ENCODE measurements at regions not wholly inside any gene's neighbourhood (a gene's known extent, or its start where the extent isn't known, plus 50 kb on each side); places are given as distances from the start of the nearest gene placed in this dataset.
"Not testable (repeated sequence)": the region's sequence is repeated elsewhere in the genome, so short reads cannot be mapped to it uniquely, and the experiment has no call there.

GRCh38 chr1:30171537-30172298, 551.7 kb downstream of the MATN1 start:
- no peaks in the 10 kb centered on the region for H3K27me3 ChIP-seq (ENCODE audit: control insufficient read depth, insufficient read depth, low read length)
- no peaks in the 10 kb centered on the region for H3K9me3 ChIP-seq (ENCODE audit: control insufficient read depth, low read depth, low read length)
- no peak overlapping the region for H3K27ac ChIP-seq (ENCODE audit: low read length)
- H3K4me1 ChIP-seq (ENCODE audit: control insufficient read depth, low read depth, low read length): no peaks in the 10 kb centered on the region
- no peak overlapping the region for H3K9ac ChIP-seq (ENCODE audit: low read length)
- H3K36me3 ChIP-seq (ENCODE audit: control insufficient read depth, low read depth, low read length): no peaks in the 10 kb centered on the region
- H3K4me3 ChIP-seq (ENCODE audit: low read length): no peak overlapping the region

- no peak overlapping the region for H3K27ac ChIP-seq (ENCODE audit: low read length)
- H3K27me3 ChIP-seq (ENCODE audit: control insufficient read depth, insufficient read depth, low read length): no peaks in the 10 kb centered on the region
These were observed 554.1 kb downstream of the MATN1 start for GRCh38 chr1:30169269-30169668.

GRCh38 chr1:30166174-30166573, 557.2 kb downstream of the MATN1 start:
- Histone ChIP-seq H3K9ac (ENCODE audit: low read length) (no peak overlapping the region), H3K36me3 (ENCODE audit: control insufficient read depth, low read depth, low read length) (no peaks in the 10 kb centered on the region)

More at GRCh38 chr1:30169269-30169668, 554.1 kb downstream of the MATN1 start:
- no peaks in the 10 kb centered on the region for H3K36me3 ChIP-seq (ENCODE audit: control insufficient read depth, low read depth, low read length)
- no peak overlapping the region for H3K4me3 ChIP-seq (ENCODE audit: low read length)
- no peaks in the 10 kb centered on the region for H3K4me1 ChIP-seq (ENCODE audit: control insufficient read depth, low read depth, low read length)
- H3K9ac ChIP-seq (ENCODE audit: low read length): no peak overlapping the region
- no peaks in the 10 kb centered on the region for H3K9me3 ChIP-seq (ENCODE audit: control insufficient read depth, low read depth, low read length)

DNA sequence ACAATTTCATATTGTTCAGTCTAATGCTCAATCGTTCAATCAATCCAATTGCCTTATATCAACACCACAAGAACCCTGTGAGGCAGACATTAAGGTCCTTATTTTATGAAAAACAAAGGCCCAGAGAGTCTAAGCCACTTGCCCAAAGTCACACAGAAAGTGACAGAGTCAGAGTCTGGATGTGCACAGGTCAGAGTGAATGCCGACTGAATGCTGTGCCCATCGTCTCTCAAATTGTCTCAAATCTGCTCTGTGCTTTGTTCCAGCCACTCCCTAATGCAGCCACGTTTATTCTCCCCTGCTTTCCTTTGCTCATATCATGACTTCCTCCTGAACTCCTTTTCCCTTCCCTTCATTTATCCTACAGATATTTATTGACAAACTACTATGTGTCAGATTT, 558.3 kb downstream of the MATN1 start:
- Histone ChIP-seq H3K36me3 (ENCODE audit: control insufficient read depth, low read depth, low read length) (no peaks in the 10 kb centered on the region), H3K9me3 (ENCODE audit: control insufficient read depth, low read depth, low read length) (no peaks in the 10 kb centered on the region), H3K4me1 (ENCODE audit: control insufficient read depth, low read depth, low read length) (no peaks in the 10 kb centered on the region), H3K4me3 (ENCODE audit: low read length) (no peak overlapping the region), H3K27ac (ENCODE audit: low read length) (no peak overlapping the region), H3K9ac (ENCODE audit: low read length) (no peak overlapping the region), H3K27me3 (ENCODE audit: control insufficient read depth, insufficient read depth, low read length) (no peaks in the 10 kb centered on the region)

More at GRCh38 chr1:30166174-30166573, 557.2 kb downstream of the MATN1 start:
- no peak overlapping the region for H3K4me3 ChIP-seq (ENCODE audit: low read length)
- H3K27ac ChIP-seq (ENCODE audit: low read length): no peak overlapping the region
- no peaks in the 10 kb centered on the region for H3K9me3 ChIP-seq (ENCODE audit: control insufficient read depth, low read depth, low read length)
- no peaks in the 10 kb centered on the region for H3K4me1 ChIP-seq (ENCODE audit: control insufficient read depth, low read depth, low read length)
- no peaks in the 10 kb centered on the region for H3K27me3 ChIP-seq (ENCODE audit: control insufficient read depth, insufficient read depth, low read length)

DNA sequence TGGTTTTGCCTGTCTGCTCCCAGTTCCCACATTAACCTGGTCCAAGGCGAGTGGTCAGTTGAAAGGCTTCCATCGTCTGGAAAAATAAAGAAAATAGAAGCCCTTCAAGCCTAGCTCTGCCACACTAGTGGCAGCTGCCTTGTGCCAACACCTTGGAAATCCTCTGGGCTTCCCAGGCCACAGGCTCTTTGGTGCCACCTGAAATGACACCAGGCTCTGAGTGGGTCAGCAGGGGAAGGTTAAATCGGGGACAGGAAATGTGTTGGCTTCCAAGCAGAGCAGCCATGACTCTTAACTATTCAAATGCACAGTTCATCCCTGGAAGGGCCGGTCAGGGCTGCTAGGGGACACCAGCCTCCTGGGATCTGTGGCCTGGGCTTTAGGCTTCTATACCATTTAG, 558.7 kb downstream of the MATN1 start:
- H3K27me3 ChIP-seq (ENCODE audit: control insufficient read depth, insufficient read depth, low read length): no peaks in the 10 kb centered on the region
- no peak overlapping the region for H3K4me3 ChIP-seq (ENCODE audit: low read length)
- no peaks in the 10 kb centered on the region for H3K9me3 ChIP-seq (ENCODE audit: control insufficient read depth, low read depth, low read length)
- no peaks in the 10 kb centered on the region for H3K36me3 ChIP-seq (ENCODE audit: control insufficient read depth, low read depth, low read length)
- H3K9ac ChIP-seq (ENCODE audit: low read length): no peak overlapping the region
- H3K4me1 ChIP-seq (ENCODE audit: control insufficient read depth, low read depth, low read length): no peaks in the 10 kb centered on the region
- H3K27ac ChIP-seq (ENCODE audit: low read length): no peak overlapping the region

DNA sequence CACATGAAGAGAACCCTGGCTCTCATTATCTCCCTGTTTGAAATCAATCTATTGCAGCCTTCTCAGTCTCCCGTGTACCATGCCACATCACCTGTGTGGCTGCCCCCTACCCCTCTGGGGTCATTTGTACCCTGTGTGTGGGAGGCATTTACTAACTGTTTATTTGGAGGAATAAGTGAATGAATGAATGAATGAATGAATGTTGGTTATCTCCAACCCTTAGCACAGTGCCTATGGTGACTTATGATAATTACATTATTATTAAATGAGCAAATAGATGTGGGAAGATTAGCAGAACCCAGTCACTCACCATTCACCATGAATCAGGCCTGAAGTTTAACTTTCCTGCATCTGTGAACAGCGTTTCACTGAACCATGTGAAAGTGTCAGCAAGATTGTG, 560.8 kb downstream of the MATN1 start:
- no peaks in the 10 kb centered on the region for H3K9me3 ChIP-seq (ENCODE audit: control insufficient read depth, low read depth, low read length)
- H3K4me3 ChIP-seq (ENCODE audit: low read length): no peak overlapping the region
- H3K27ac ChIP-seq (ENCODE audit: low read length): no peak overlapping the region
- H3K4me1 ChIP-seq (ENCODE audit: control insufficient read depth, low read depth, low read length): peaks cover 8% of the 10 kb centered on the region
- H3K27me3 ChIP-seq (ENCODE audit: control insufficient read depth, insufficient read depth, low read length): no peaks in the 10 kb centered on the region
- H3K36me3 ChIP-seq (ENCODE audit: control insufficient read depth, low read depth, low read length): no peaks in the 10 kb centered on the region
- no peak overlapping the region for H3K9ac ChIP-seq (ENCODE audit: low read length)

- H3K27ac ChIP-seq (ENCODE audit: low read length): no peak overlapping the region
- H3K27me3 ChIP-seq (ENCODE audit: control insufficient read depth, insufficient read depth, low read length): no peaks in the 10 kb centered on the region
- no peak overlapping the region for H3K9ac ChIP-seq (ENCODE audit: low read length)
- no peaks in the 10 kb centered on the region for H3K36me3 ChIP-seq (ENCODE audit: control insufficient read depth, low read depth, low read length)
- peaks cover 14% of the 10 kb centered on the region for H3K4me1 ChIP-seq (ENCODE audit: control insufficient read depth, low read depth, low read length)
- H3K9me3 ChIP-seq (ENCODE audit: control insufficient read depth, low read depth, low read length): no peaks in the 10 kb centered on the region
- H3K4me3 ChIP-seq (ENCODE audit: low read length): no peak overlapping the region
These were observed 561.4 kb downstream of the MATN1 start for GRCh38 chr1:30161953-30162352.

- Histone ChIP-seq H3K27ac (ENCODE audit: low read length) (no peak overlapping the region), H3K27me3 (ENCODE audit: control insufficient read depth, insufficient read depth, low read length) (no peaks in the 10 kb centered on the region), H3K4me3 (ENCODE audit: low read length) (no peak overlapping the region), H3K9ac (ENCODE audit: low read length) (no peak overlapping the region), H3K36me3 (ENCODE audit: control insufficient read depth, low read depth, low read length) (no peaks in the 10 kb centered on the region), H3K4me1 (ENCODE audit: control insufficient read depth, low read depth, low read length) (peaks cover 17% of the 10 kb centered on the region), H3K9me3 (ENCODE audit: control insufficient read depth, low read depth, low read length) (no peaks in the 10 kb centered on the region)
These were observed 562.2 kb downstream of the MATN1 start for GRCh38 chr1:30160999-30161689.

DNA sequence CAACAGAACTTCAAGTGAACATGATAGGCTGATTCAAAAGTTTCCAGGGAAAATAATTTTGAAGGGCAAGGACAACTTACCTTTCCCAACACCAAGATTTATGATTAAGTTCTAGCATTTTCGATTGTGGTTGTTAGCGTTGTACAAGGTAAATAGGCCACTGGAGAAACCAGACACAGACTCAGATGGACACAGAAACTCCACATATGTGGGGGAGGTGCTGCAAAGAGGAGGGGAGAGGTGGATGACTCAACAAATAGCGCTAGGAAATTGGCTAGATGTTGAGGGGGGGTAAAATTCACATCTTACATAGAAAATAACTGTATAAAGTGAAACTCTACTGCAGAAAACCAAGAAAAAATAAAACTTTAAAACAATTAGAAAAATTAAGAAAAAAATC, 564.4 kb downstream of the MATN1 start:
- H3K27me3 ChIP-seq (ENCODE audit: control insufficient read depth, insufficient read depth, low read length): no peaks in the 10 kb centered on the region
- H3K9ac ChIP-seq (ENCODE audit: low read length): no peak overlapping the region
- H3K4me3 ChIP-seq (ENCODE audit: low read length): no peak overlapping the region
- no peak overlapping the region for H3K27ac ChIP-seq (ENCODE audit: low read length)
- no peaks in the 10 kb centered on the region for H3K36me3 ChIP-seq (ENCODE audit: control insufficient read depth, low read depth, low read length)
- H3K9me3 ChIP-seq (ENCODE audit: control insufficient read depth, low read depth, low read length): no peaks in the 10 kb centered on the region
- peaks cover 18% of the 10 kb centered on the region for H3K4me1 ChIP-seq (ENCODE audit: control insufficient read depth, low read depth, low read length)

DNA sequence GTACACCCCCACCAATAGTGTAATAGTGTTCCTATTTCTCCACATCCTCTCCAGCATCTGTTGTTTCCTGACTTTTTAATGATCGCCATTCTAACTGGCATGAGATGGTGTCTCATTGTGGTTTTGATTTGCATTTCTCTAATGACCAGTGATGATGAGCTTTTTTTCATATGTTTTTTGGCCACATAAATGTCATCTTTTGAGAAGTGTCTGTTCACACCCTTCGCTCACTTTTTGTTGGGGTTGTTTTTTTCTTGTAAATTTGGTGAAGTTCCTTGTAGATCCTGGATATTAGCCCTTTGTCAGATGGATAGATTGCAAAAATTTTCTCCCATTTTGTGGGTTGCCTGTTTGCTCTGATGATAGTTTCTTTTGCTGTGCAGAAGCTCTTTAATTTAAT, 567.7 kb downstream of the MATN1 start:
- H3K36me3 ChIP-seq (ENCODE audit: control insufficient read depth, low read depth, low read length); H3K9ac ChIP-seq (ENCODE audit: low read length); H3K27me3 ChIP-seq (ENCODE audit: control insufficient read depth, insufficient read depth, low read length); H3K27ac ChIP-seq (ENCODE audit: low read length); H3K4me3 ChIP-seq (ENCODE audit: low read length): not testable (repeated sequence)
- H3K9me3 ChIP-seq (ENCODE audit: control insufficient read depth, low read depth, low read length): peaks cover 16% of the 10 kb centered on the region
- H3K4me1 ChIP-seq (ENCODE audit: control insufficient read depth, low read depth, low read length): peaks cover 22% of the 10 kb centered on the region

GRCh38 chr1:30155253-30155652, 568.1 kb downstream of the MATN1 start:
- peaks cover 16% of the 10 kb centered on the region for H3K9me3 ChIP-seq (ENCODE audit: control insufficient read depth, low read depth, low read length)
- not testable (repeated sequence) for H3K4me3 ChIP-seq (ENCODE audit: low read length)
- H3K4me1 ChIP-seq (ENCODE audit: control insufficient read depth, low read depth, low read length): peaks cover 22% of the 10 kb centered on the region

More at GRCh38 chr1:30155253-30155652, 568.1 kb downstream of the MATN1 start:
- not testable (repeated sequence) for H3K36me3 ChIP-seq (ENCODE audit: control insufficient read depth, low read depth, low read length); H3K27ac ChIP-seq (ENCODE audit: low read length); H3K27me3 ChIP-seq (ENCODE audit: control insufficient read depth, insufficient read depth, low read length); H3K9ac ChIP-seq (ENCODE audit: low read length)

All from iPS-18a (cell line).